HG03354 (cell line): ENCODE measurements at regions not wholly inside any gene's neighbourhood (a gene's known extent, or its start where the extent isn't known, plus 50 kb on each side); places are given as distances from the start of the nearest gene placed in this dataset.
"Not testable (repeated sequence)": the region's sequence is repeated elsewhere in the genome, so short reads cannot be mapped to it uniquely, and the experiment has no call there.

Source experiments
- ATAC-seq: cut with Tn5 transposase; IDR thresholded peaks from one replicate; pipeline ENCODE4 v1.9.1; 2021; ENCODE audit warnings: mild to moderate bottlenecking; ENCODE audit not compliant: unreplicated experiment, poor library complexity, severe bottlenecking

GRCh38 chr5:71895546-71895945 is 176.5 kb downstream of the CARTPT start:
- no peak for ATAC-seq

DNA sequence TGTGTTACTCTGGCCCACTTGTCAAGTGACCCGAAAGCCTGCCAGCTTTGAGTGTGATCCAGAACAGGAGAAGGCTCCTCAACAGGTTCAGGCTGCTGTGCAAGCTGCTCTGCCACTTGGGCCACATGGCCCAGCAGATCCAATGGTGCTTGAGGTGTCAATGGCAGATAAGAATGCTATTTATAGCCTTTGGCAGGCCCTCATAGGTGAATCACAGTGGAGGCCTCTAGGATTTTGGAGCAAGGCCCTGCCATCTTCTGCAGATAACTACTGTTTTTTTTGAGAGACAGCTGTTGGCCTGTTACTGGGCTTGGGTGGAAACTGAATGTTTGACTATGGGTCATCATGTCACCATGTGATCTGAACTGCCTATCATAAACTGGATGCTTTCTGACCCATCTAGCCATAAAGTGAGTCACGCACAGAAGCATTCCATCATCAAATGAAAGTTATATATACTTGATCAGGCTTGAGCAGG is 180.8 kb downstream of the CARTPT start:
- no peak for ATAC-seq

- ATAC-seq, result no peak
Measured at GRCh38 chr5:71903808-71904207, 184.7 kb downstream of the CARTPT start.

GRCh38 chr5:71904852-71905251 is 185.8 kb downstream of the CARTPT start:
- no peak for ATAC-seq

DNA sequence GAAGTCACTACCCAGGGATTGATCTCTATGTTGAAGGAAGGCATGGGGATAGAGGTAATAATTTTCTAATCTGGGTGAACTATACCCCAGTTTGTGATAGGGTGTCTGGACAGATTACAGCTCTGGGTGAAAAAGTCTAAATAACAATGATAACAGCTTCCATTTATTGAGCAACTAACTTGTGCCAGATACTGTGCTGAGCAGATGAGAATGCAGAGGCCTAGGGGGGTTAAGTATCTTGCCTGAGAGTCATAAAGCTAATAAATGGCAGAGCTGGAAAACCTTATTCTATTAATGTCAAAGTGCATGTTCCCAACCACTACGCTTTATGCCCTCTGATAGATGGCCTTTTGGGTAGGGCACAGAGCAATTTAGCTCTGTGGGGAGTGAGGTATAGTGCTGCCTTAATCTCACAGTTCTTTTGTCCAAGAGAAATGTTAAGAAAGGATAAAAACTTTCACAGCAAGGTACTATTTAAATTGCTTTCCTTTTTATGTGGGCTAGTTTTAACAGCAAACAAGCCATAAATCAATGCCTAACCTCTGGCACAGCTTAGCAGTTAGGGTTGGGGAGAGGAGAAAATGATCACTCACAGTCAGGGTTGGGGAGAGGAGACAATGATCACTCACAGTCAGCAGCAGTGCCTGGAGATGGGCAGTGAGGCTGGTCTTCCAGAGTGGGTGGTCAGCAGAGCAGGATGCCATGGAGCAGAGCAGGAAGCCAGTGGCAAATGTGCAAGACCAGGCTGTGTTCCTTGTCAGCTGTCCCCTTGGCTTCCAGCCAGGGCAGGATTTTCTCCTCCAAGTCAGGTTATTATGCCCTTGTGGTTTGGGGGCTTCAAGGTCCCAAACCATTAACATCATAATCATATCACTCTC is 187.0 kb downstream of the CARTPT start:
- no peak for ATAC-seq

- no peak for ATAC-seq
Measured at GRCh38 chr5:71907001-71907588, 188.0 kb downstream of the CARTPT start.

- no peak for ATAC-seq
Measured at GRCh38 chr5:71907608-71908145, 188.6 kb downstream of the CARTPT start.

DNA sequence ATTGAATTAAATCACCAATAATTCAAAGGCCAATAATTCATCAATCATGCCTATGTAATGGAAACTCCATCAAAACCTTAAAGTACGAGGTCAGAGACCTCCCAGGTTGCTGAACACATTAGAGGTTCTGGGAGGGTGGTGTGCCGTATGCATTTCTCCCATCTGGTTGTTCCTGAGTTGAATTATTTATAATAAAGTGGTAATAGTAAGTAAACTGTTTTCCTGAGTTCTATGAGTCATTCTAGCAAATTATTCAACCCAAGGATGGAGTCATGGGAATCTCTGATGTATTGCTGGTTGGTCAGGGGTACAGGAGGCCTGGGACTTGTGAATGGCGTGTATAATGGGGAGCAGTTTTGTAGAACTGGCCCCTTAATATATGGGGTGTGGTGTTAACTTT is 191.7 kb downstream of the CARTPT start:
- no peak for ATAC-seq

- ATAC-seq, result no peak
Measured at GRCh38 chr5:71912021-71912420, 192.9 kb downstream of the CARTPT start.

DNA sequence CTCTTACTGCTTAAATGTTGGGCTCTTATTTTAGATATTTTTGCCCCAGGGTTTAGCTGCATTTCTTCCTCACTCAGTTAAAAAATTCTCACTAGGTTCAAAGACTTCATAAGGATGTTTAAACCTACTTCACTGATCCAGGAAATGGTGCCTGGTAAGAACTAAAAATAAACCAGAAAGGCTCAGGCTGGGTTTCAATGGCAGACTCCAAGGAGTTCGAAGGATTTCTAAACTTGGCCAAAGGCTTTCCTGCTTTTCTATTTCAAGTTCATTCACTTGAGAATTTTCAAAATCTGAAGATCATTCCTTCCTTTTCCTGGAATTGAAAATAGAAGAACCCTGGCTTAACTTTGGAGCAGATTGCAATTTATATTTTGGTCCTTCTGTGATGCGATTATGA is 193.0 kb upstream of the MAP1B start:
- no peak for ATAC-seq

DNA sequence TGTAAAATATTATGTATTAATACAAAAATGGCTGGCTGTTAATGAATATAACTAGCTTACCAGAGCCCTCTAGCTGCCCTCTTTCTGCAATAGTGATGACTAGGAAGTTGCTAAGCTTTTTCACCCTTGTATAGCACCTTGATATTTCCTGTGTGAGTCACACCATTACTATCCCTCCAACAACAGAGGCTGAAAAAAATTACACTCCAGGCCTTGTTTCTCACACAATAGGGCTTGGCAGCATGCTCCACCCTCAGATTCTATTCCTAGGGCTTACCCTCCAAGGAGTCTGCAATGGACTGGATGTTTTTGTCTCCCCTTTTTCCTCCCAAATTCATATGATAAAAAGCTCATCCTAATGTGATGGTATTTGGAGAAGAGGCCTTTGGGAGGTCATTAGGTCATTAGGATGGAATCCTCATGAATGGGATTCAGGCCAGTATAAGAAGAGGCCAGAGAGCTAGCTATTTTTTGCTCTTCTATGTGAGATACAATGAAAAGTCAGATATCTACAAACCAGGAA is 184.6 kb upstream of the MAP1B start:
- no peak for ATAC-seq

GRCh38 chr5:71923755-71924154 is 183.5 kb upstream of the MAP1B start:
- ATAC-seq, result no peak

GRCh38 chr5:71924325-71924724 is 182.9 kb upstream of the MAP1B start:
- no peak for ATAC-seq

- no peak for ATAC-seq
Measured at GRCh38 chr5:71924980-71925379, 182.3 kb upstream of the MAP1B start.

DNA sequence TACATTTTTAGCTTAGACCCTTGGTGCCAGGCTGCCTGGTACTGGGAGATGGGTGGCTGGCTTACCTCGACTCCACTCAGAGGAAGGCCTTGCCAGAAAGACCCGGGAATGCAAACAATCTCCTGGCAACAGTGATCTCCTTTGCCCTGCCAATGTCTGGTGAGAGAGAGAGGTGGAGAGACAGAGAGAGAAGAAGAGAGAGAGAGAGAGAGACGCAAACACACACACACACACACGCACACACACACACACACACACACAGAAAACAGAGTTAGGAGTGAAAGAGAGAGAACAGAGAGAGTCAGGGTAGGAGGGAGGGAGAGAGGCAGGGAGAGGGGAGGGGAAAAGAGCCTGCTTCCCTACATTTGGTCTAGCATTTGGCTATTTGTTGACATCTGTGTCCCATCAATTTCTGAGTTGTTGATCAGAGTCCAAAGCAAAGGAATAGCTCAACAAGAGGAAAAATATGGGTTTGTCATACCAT is 181.6 kb upstream of the MAP1B start:
- ATAC-seq, result no peak

- ATAC-seq, result no peak
Measured at GRCh38 chr5:71929003-71929402, 178.3 kb upstream of the MAP1B start.

DNA sequence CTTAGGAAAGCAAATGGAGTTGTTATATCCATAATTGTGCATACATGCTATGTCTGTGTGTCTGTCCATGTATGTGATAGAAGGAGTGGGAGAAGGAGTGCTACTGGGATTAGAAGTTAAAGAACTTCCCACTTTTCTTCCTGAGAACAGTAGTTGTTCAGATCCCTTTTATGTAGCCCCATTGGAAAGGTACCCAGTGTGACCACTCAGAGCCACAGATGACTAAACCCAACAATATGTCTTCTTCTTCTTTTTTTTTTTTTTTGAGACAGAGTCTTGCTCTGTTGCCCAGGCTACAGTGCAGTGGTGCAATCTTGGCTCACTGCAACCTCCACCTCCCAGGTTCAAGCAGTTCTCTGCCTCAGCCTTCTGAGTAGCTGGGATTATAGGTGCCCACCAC is 176.7 kb upstream of the MAP1B start:
- not testable (repeated sequence) for ATAC-seq

GRCh38 chr5:71932131-71932654 is 175.1 kb upstream of the MAP1B start:
- ATAC-seq, result no peak

GRCh38 chr5:71932655-71933338 is 174.5 kb upstream of the MAP1B start:
- ATAC-seq, result no peak

DNA sequence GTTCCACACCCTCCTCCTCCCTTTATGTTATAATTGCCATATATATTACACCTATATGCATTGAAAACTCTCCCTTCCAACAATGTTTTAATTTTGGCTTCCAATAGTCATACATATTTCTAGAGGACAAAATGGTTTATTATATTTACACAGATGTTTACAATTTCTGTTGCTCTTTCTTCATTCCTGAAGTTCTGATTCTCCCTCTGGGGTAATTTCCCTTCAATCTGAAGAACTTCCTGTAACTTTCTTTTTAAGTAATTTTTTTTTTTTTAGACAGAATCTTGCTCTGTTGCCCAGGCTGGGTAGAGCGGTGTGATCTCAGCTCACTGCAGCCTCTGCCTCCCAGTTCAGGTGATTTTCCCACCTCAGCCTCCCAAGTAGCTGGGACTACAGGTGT is 173.0 kb upstream of the MAP1B start:
- ATAC-seq, result no peak
